ENCODE measurements at regions not wholly inside any gene's neighbourhood (a gene's known extent, or its start where the extent isn't known, plus 50 kb on each side); places are given as distances from the start of the nearest gene placed in this dataset.

GRCh38 chr16:77540646-77541045 is 105.8 kb upstream of the ADAMTS18 start:
- TF ChIP-seq, protein P1, sequence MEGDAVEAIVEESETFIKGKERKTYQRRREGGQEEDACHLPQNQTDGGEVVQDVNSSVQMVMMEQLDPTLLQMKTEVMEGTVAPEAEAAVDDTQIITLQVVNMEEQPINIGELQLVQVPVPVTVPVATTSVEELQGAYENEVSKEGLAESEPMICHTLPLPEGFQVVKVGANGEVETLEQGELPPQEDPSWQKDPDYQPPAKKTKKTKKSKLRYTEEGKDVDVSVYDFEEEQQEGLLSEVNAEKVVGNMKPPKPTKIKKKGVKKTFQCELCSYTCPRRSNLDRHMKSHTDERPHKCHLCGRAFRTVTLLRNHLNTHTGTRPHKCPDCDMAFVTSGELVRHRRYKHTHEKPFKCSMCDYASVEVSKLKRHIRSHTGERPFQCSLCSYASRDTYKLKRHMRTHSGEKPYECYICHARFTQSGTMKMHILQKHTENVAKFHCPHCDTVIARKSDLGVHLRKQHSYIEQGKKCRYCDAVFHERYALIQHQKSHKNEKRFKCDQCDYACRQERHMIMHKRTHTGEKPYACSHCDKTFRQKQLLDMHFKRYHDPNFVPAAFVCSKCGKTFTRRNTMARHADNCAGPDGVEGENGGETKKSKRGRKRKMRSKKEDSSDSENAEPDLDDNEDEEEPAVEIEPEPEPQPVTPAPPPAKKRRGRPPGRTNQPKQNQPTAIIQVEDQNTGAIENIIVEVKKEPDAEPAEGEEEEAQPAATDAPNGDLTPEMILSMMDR (conservative IDR thresholded peaks at IDR 0.05), result no peak
- no peak overlapping the region for H3K27ac ChIP-seq

GRCh38 chr16:77541165-77541564 is 106.3 kb upstream of the ADAMTS18 start:
- H3K27ac ChIP-seq, result no peak overlapping the region
- TF ChIP-seq, protein P1 (conservative IDR thresholded peaks at IDR 0.05), result no peak

- TF ChIP-seq, protein P1 (conservative IDR thresholded peaks at IDR 0.05), result no peak
- H3K27ac ChIP-seq, result no peak overlapping the region
Observed at GRCh38 chr16:77548151-77548550, 113.3 kb upstream of the ADAMTS18 start.

- TF ChIP-seq, protein P1 (conservative IDR thresholded peaks at IDR 0.05), result no peak
Observed at GRCh38 chr16:77548766-77549165, 113.9 kb upstream of the ADAMTS18 start.

DNA sequence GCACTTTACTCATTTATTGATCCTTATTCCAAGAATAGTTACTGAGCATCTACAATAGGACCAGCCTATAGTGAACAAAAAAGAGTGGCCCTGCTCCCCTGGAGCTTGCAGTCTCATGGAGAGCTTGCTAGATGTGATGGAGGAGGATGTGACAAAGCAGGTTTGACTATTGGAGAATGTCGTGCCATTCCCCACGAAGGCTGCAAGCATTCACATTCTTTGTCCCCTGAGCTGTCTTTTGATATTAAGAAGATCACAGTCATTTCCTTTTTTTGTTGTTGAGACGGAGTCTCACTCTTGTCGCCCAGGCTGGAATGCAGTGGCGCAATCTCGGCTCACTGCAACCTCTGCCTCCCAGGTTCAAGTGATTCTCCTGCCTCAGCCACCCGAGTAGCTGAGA is 115.0 kb upstream of the ADAMTS18 start:
- no peak overlapping the region for H3K27ac ChIP-seq
- TF ChIP-seq, protein P1 (conservative IDR thresholded peaks at IDR 0.05), result no peak

More at GRCh38 chr16:77548766-77549165, 113.9 kb upstream of the ADAMTS18 start:
- H3K27ac ChIP-seq, result no peak overlapping the region

DNA sequence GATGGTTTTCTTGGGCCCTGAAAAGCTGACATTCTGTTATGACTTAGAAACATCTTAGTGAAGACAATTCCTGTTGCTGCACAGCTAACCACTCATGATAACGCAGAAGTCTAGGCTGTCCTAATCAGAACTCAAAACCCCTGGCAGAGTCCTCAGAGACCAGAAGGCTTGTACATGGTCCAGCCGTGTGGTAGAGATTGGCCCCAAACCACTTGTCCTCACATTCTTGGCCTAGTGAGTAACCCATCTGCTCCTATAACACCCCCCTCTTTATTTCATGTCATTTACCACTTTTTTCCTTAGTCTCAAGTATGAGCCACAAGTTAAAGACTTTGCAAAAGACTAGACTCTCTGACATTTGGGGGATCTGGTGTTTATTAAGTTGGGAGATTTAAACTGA is 116.5 kb upstream of the ADAMTS18 start:
- TF ChIP-seq, protein P1 (conservative IDR thresholded peaks at IDR 0.05), result no peak
- no peak overlapping the region for H3K27ac ChIP-seq

DNA sequence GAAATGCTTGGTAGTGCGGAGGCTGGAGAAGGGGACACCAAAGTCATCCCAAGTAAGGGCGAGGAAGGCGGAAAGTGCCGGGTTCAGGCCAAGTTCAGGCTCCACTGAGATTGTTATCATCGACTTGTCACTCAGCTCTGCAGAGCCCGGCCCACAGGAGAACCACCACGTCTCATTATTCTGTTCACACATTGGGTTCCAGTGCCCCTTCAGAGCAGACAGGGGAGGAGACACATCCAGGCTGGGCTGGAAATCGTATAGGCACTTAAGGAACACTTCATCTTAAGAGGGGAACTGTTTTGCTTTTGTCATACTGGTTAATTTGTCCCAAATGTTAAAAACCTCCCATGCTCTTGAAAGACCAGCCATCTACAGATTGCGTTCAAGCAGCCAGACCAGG is 118.3 kb upstream of the ADAMTS18 start:
- TF ChIP-seq, protein P1 (conservative IDR thresholded peaks at IDR 0.05), result no peak
- no peak overlapping the region for H3K27ac ChIP-seq

GRCh38 chr16:77555126-77555525 is 120.3 kb upstream of the ADAMTS18 start:
- H3K27ac ChIP-seq, result no peak overlapping the region
- TF ChIP-seq, protein P1 (conservative IDR thresholded peaks at IDR 0.05), result no peak
